D341Med (cell line): ENCODE measurements at regions not wholly inside any gene's neighbourhood (a gene's known extent, or its start where the extent isn't known, plus 50 kb on each side); places are given as distances from the start of the nearest gene placed in this dataset.

ENCODE experiments used
- DNase-seq: peaks from one replicate; pipeline ENCODE4 v3.0.0; 2012; ENCODE audit warnings: low spot score

DNA sequence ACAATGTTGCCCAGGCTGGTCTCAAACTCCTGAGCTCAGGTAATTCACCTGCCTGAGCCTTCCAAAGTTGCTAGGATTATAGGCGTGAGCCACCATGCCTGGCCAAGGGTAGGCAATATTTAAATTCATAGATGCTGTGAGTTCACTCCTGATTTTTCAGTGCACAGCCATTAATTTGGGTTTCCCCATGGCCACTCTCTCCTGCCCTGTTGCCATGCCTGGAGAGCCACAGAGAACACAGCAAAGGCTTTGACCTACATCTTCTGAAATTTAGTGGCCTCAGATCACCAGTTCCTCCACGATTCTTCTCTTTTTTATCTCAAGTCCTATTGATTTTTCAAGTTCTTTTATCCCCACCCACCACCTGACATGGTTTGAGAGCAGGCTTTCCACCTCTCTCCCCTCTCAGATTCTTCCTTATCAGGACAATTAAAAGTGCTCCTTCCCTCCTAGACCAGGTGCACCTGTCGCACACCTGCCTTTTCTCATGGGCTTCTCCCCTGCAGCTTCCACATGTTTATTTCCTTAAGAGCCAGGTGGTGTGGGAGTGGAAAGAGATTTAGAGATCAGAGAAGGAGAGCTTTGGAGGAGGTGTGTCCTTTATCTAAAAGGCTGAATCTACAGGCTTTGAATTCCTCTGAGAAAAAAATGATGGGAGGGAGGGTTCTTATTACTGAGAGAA, 123.8 kb downstream of the ADRA2A start:
- no peak for DNase-seq

GRCh38 chr10:111203615-111204014, 126.8 kb downstream of the ADRA2A start:
- DNase-seq = no peak

DNA sequence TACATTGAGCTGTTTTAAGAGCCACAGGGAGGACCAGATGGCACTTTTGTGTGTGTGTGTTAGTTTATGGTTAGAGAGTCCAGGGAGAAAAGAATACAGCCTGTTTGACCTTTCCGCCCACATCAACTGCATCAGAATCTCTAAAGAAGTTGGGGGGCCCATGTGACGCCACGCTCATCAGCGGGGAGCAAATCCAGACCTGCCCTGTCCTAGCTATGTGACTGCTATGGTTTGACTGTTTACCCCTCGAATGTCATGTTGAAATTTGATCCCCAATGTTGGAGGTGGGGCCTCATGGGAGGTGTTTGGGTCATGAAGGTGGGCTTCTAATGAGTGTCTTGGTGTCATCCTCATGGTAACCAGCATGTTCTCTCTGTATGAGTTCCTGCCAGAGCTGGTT, 128.0 kb downstream of the ADRA2A start:
- DNase-seq = no peak

DNA sequence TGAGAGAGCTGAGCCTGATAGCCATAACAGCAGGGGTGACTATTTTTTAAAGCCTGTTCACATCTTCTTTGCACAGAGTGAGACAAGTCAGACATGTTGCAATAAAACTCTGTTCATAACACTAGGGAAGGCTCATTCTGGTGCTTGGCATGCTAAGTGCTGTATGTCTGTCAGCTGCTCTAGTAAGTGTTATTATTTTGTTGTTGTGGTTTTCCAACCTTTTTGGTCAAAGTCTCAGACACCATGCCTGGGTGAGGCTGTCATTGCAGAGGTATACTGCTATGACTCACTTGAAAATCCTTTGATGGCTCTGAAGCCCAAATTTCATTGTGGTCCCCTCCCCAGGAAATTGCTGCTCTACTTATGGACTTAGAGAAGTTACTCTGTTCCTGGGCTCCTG, 129.7 kb downstream of the ADRA2A start:
- DNase-seq = no peak

DNA sequence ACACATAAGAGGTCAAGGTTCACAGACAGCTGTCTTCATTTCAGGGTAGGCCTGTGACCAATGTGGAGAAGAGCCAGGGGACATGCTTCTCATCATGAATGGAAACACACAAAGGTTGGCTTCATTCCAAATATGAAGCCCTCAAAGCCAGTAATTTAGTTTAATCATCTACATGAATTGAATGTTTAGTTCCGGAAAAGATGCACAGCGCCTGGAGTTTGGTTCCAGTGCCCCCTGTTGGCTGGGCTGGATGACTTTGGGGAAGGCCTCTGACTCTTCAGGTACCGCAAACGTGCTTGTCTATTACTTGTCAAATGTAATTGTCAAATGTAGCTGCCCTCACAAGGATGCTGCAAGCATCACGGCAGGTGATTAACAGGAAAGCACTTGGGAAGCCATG, 130.7 kb downstream of the ADRA2A start:
- no peak for DNase-seq

DNA sequence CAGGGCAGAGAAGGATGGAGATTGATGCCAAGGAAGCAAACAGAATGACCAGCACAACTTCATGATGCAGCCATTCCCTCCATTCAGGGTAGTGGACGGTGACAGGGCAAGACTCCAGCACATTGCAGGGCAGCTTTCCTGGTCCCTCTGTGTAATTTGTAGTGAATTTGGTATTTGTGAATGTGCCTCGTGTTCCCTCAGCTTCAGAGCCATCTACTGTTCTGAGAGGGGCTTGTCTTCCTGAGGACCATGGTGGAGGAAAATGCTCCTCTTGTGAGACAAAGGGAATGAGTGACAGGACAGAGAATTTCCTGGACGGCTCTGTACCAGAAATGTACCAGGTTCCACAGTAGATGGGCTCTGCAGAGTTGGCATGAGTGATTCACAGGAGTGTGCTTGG, 132.1 kb downstream of the ADRA2A start:
- no peak for DNase-seq

GRCh38 chr10:111209692-111210091, 132.9 kb downstream of the ADRA2A start:
- DNase-seq = no peak

DNA sequence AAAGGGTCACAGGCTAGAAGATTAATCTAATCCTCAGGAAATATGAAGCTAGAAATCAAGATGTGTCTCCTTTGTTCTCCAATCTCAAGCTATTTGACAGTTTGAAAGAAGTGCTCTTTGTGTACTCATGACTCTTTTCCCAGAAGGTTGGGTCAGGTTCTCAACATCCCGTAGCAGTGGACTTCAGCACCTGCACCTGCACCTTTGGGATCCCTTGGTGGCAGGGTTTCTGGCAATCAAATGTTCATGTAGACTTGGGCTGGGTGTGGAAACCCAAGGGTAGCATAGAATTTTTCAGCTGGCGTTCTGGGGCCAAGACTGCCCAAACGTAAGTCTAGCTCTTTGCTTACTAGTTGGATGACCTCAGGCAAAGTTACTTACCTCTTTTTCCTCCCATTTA, 134.4 kb downstream of the ADRA2A start:
- DNase-seq = no peak

GRCh38 chr10:111211706-111212105, 134.9 kb downstream of the ADRA2A start:
- DNase-seq = no peak

GRCh38 chr10:111221682-111222480, 145.1 kb downstream of the ADRA2A start:
- DNase-seq = no peak

- DNase-seq = no peak
Measured at GRCh38 chr10:111222961-111223360, 146.1 kb downstream of the ADRA2A start.

DNA sequence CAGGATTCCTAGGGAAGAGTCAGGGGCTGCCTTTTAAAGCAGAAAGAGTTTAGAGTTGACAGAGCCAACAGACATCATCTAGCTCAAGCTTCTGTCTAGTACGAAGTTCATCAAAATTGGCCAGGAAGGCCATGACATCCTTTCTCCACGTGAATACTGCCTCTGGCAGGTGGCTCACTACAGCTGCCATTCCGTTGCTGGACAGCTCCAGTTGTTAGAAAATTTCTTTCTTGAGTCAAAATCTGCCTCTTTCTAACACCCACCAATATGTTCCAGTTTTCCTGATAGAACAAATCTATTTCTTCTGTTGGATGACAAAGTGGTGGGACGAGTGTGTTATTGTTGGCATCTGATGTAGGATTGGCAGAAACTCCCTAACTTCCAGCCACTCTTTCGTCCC, 154.9 kb downstream of the ADRA2A start:
- DNase-seq = no peak

DNA sequence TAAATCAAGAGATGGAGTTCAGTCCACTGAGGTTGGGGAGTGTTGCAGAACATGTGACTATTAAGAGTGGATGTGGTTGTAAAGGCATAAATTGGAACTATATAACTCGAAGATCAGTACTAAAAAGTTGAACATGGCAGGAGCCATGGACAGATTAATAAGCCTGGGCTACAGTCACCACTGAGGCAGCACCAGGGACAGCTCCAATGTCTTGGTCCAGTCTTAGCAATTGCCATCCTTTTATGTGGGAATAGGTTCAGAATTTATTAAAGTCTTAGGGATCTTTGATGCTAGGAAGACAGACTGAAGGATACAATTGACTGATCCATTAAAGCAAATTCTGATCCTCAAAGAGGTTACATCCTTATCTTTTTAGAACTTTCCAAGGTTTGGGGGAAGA, 156.6 kb downstream of the ADRA2A start:
- no peak for DNase-seq

DNA sequence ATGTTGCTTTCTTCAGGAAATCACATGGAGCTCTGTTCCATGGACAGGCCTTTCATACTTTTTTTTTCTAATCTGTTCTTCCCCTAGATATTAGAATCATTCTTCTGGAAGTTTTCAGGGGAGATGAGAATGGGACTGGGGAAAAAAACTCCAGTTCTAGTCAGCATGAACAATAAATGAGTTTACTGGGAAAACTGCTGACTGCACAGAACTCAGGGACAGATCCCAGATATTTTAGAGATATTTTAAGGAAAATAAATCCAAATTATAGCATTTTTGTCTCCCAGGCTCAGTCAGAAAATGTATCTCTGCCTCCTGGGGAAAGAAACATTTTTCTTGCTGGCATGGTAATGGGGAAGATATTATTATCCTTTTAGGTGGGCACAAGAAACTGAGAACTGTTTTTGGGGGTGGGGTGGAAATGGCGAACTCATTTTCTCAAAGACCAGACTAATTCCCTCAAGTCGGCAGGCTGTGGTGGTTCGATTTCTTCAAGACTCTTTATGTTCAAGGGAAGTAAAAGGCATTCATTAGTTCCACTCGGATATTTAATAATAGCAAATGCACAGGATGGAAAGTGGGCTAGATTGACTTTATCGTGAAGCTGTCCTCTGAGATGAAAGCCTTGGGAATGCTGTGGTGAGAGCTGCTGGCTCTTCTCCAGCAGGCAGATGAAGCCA, 157.5 kb downstream of the ADRA2A start:
- no peak for DNase-seq

DNA sequence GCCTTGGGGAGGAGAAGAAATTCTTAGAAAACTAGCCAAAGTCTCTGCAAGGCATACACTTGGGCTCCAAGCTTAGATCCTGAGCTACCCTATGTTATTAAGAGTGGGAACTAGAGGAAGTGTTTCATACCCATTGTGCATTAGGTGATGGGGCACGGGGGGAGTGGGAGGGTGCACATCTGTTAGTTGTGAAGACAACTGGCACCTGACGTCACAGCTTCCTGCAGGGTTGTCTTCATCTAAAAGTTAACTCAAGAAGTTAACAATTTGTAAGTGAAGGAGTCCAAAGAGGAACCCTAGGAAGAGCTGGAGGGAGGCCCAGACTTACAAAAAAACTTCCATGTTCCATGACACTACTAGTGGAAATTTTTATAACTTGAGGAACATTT, 158.1 kb downstream of the ADRA2A start:
- no peak for DNase-seq

- DNase-seq = no peak
Measured at GRCh38 chr10:111240348-111240747, 163.5 kb downstream of the ADRA2A start.

DNA sequence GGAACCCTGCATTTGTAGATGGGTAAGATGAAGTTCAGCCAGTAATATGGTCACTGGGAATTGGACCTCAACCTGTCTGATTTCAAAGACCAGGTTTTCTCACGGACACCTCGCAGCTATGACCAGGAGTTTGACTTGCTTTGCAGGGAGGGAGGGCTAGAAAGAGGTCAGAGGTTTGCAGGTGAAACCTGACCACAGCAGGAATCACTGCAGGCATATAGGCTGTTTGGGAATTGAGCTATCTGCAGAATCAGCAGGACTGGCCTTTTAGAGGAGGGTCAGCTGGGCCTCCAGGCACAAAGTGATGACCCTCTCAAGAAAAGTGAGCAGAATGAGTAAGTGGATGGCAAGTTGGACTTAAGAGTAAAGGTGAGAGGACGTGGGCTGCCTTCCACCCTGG, 166.3 kb downstream of the ADRA2A start:
- DNase-seq = no peak

- DNase-seq = no peak
Measured at GRCh38 chr10:111246136-111246535, 169.3 kb downstream of the ADRA2A start.

- DNase-seq = no peak
Measured at GRCh38 chr10:111246814-111247452, 170.1 kb downstream of the ADRA2A start.

GRCh38 chr10:111247781-111248389, 171.1 kb downstream of the ADRA2A start:
- no peak for DNase-seq

- DNase-seq = no peak
Measured at GRCh38 chr10:111249925-111250324, 173.1 kb downstream of the ADRA2A start.

DNA sequence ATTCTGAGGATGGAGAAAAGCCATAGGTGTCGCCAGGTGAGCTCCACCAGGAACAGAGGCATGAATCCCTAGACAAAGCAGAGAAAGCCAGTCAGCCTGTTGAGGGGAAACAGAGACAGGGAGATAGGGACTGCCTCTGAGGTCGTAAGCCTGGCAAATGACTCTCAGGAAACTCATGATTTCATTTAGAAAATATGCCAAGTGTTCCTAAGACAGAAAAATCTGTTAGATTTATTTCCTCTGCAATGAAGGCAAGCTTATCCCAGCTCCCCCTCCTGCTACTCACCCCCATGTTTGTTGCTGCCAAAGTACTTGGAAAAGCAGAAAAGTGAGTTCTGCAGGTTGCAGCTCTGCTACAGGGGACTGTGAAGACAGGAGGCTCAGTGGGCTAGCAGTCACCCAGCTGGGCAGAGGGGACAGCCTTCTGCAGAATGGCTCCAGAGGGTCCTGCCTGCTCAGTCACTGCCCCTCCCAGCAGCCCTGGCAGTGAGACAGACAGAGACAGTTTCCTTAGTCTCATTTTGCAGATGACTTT, 184.3 kb downstream of the ADRA2A start:
- no peak for DNase-seq
